ENCODE measurements at regions not wholly inside any gene's neighbourhood (a gene's known extent, or its start where the extent isn't known, plus 50 kb on each side); places are given as distances from the start of the nearest gene placed in this dataset.
"Not testable (repeated sequence)": the region's sequence is repeated elsewhere in the genome, so short reads cannot be mapped to it uniquely, and the experiment has no call there.

DNA sequence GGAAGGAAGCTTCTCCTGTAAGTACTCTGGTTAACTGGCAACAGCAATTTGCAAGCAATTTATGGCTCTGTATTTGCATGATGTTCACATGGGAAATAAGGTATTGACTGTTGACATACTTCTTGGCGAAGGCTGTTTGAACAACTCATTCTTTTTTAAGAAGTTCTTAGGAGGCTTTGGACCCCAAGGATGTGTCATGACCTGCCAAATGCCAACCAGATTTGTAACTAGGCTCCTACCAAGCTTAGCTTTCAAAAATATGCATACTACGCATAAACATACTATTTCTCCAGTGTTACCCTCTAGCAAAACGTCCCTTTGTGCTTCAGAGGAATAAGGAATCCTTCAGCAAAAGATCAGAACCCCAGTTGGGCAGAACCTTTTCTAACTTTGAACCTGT lies 165.2 kb upstream of the MSX2 start:
- H3K79me2 ChIP-seq (ENCODE audit: control insufficient read depth, insufficient read depth, low read length) = no peaks in the 10 kb centered on the region
- DNase-seq = no peak
- no peak overlapping the region for H2BK120ac ChIP-seq (ENCODE audit: low read depth, low read length)
- H4K8ac ChIP-seq (ENCODE audit: low read depth, low read length) = no peak overlapping the region
- no peaks in the 10 kb centered on the region for H3K36me3 ChIP-seq (ENCODE audit: control insufficient read depth, insufficient read depth, low read length)
- no peak overlapping the region for H3K56ac ChIP-seq (ENCODE audit: low read length)
- no peak overlapping the region for H3K18ac ChIP-seq (ENCODE audit: low read length)
- no peak overlapping the region for H3K9ac ChIP-seq (ENCODE audit: low read length)
- H3K27me3 ChIP-seq (ENCODE audit: insufficient read depth, low read length, poor library complexity) = no peaks in the 10 kb centered on the region
- no peak overlapping the region for H3K23ac ChIP-seq (ENCODE audit: low read length)
- no CpG with 5 or more reads among the region's 3 CpGs for WGBS (ENCODE audit: extremely low coverage, insufficient coverage, low lambda C conversion rate)
- no peak overlapping the region for H4K5ac ChIP-seq (ENCODE audit: low read length)
- no peaks in the 10 kb centered on the region for H3K79me1 ChIP-seq (ENCODE audit: low read length)
- no peak overlapping the region for H2AK5ac ChIP-seq (ENCODE audit: low read length)
- H2BK15ac ChIP-seq (replicated peaks; ENCODE audit: low read depth) = no peak overlapping the region
- H3K4me2 ChIP-seq (ENCODE audit: low read length) = no peak overlapping the region
- no peak overlapping the region for H3K4ac ChIP-seq (ENCODE audit: low read depth, low read length)
- H3K27ac ChIP-seq (ENCODE audit: low read depth, low read length) = no peak overlapping the region
- no peaks in the 10 kb centered on the region for H3K4me1 ChIP-seq (ENCODE audit: control insufficient read depth, low read depth, low read length)
- H2BK5ac ChIP-seq (ENCODE audit: low read length) = no peak overlapping the region
- no peak overlapping the region for H3K4me3 ChIP-seq (ENCODE audit: low read length)

DNA sequence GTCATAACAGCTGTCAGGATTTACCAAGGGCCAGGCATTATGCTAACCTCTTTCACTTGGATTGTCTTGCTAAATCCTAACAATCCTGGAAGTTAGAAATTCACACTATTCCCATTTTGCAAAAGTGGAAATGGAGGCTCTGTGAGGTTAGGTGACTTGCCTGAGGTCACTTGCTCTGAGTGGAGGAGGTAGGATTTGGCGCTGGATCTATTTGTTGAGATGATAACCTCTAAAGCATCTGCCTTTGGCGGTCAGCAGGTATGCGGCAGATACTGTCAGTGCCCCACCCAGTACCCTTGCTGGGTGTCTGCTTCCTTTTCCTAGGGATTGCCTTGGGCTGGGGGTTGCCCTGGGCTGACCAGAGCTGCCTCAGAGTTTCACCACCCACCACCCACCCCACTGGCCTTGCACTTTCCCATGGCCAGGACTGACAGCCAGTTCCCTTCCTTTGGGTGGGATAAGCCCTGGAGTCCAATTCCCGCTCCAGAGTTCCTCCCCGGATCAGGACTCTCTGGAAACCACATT lies 164.8 kb upstream of the MSX2 start:
- no peak overlapping the region for H3K4me3 ChIP-seq (ENCODE audit: low read length)
- no peak overlapping the region for H3K4ac ChIP-seq (ENCODE audit: low read depth, low read length)
- no peaks in the 10 kb centered on the region for H3K79me1 ChIP-seq (ENCODE audit: low read length)
- H3K18ac ChIP-seq (ENCODE audit: low read length) = no peak overlapping the region
- no peaks in the 10 kb centered on the region for H3K79me2 ChIP-seq (ENCODE audit: control insufficient read depth, insufficient read depth, low read length)
- no CpG with 5 or more reads among the region's 5 CpGs for WGBS (ENCODE audit: extremely low coverage, insufficient coverage, low lambda C conversion rate)
- H2BK120ac ChIP-seq (ENCODE audit: low read depth, low read length) = no peak overlapping the region
- no peak overlapping the region for H2BK15ac ChIP-seq (replicated peaks; ENCODE audit: low read depth)
- no peak overlapping the region for H2BK5ac ChIP-seq (ENCODE audit: low read length)
- no peak overlapping the region for H3K9ac ChIP-seq (ENCODE audit: low read length)
- H4K5ac ChIP-seq (ENCODE audit: low read length) = no peak overlapping the region
- H3K23ac ChIP-seq (ENCODE audit: low read length) = no peak overlapping the region
- H3K4me2 ChIP-seq (ENCODE audit: low read length) = no peak overlapping the region
- no peaks in the 10 kb centered on the region for H3K36me3 ChIP-seq (ENCODE audit: control insufficient read depth, insufficient read depth, low read length)
- H3K27ac ChIP-seq (ENCODE audit: low read depth, low read length) = no peak overlapping the region
- no peaks in the 10 kb centered on the region for H3K27me3 ChIP-seq (ENCODE audit: insufficient read depth, low read length, poor library complexity)
- H2AK5ac ChIP-seq (ENCODE audit: low read length) = no peak overlapping the region
- H4K8ac ChIP-seq (ENCODE audit: low read depth, low read length) = no peak overlapping the region
- no peak for DNase-seq
- H3K56ac ChIP-seq (ENCODE audit: low read length) = no peak overlapping the region
- no peaks in the 10 kb centered on the region for H3K4me1 ChIP-seq (ENCODE audit: control insufficient read depth, low read depth, low read length)

DNA sequence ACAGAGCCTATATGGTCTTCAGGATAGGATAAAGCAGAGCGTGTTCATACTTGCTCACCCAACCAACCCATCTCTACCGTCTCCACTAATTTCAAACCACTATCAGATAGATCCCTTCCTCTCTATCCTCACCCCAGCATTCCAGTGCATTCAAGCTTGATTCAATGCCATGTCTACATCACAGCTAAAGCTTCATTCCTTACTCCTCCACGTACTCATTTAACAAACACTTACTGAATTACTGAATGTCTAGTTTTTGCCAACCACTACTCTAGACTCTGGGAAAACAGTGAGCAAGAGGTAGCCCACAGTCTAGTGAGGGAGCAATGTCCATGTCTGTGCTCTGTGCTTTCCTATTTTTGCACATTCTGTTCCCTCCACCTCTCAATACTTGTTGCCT lies 163.5 kb upstream of the MSX2 start:
- H3K36me3 ChIP-seq (ENCODE audit: control insufficient read depth, insufficient read depth, low read length) = no peaks in the 10 kb centered on the region

DNA sequence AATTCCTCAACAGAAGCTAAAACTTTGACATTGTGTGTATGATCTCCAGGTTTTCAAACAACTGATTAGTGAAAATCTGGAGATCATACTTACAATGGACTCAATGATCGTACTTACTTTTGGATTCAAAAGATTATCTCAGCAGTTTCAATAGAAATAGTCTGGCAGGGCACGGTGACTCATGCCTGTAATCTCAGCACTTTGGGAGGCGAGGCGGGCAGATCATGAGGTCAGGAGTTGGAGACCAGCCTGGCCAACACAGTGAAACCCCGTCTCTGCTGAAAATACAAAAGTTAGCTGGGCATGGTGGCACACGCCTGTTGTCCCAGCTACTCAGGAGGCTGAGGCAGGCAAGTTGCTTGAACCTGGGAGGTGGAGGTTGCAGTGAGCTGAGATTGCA lies 161.3 kb upstream of the MSX2 start:
- H3K4ac ChIP-seq (ENCODE audit: low read depth, low read length); H3K23ac ChIP-seq (ENCODE audit: low read length); H3K36me3 ChIP-seq (ENCODE audit: control insufficient read depth, insufficient read depth, low read length); H3K27ac ChIP-seq (ENCODE audit: low read depth, low read length); H3K18ac ChIP-seq (ENCODE audit: low read length); H3K9ac ChIP-seq (ENCODE audit: low read length); H4K5ac ChIP-seq (ENCODE audit: low read length); H3K79me2 ChIP-seq (ENCODE audit: control insufficient read depth, insufficient read depth, low read length); H4K8ac ChIP-seq (ENCODE audit: low read depth, low read length); DNase-seq; H3K27me3 ChIP-seq (ENCODE audit: insufficient read depth, low read length, poor library complexity); H2BK15ac ChIP-seq (replicated peaks; ENCODE audit: low read depth); H3K56ac ChIP-seq (ENCODE audit: low read length); H3K4me2 ChIP-seq (ENCODE audit: low read length); H3K79me1 ChIP-seq (ENCODE audit: low read length); H2AK5ac ChIP-seq (ENCODE audit: low read length); H2BK5ac ChIP-seq (ENCODE audit: low read length); H2BK120ac ChIP-seq (ENCODE audit: low read depth, low read length); H3K4me1 ChIP-seq (ENCODE audit: control insufficient read depth, low read depth, low read length); H3K4me3 ChIP-seq (ENCODE audit: low read length): not testable (repeated sequence)
- no CpG with 5 or more reads among the region's 6 CpGs for WGBS (ENCODE audit: extremely low coverage, insufficient coverage, low lambda C conversion rate)

More for the DNA sequence above, 163.5 kb upstream of the MSX2 start:
- Histone ChIP-seq H2BK15ac (replicated peaks; ENCODE audit: low read depth) (no peak overlapping the region), H3K23ac (ENCODE audit: low read length) (no peak overlapping the region), H3K4me1 (ENCODE audit: control insufficient read depth, low read depth, low read length) (no peaks in the 10 kb centered on the region), H2BK120ac (ENCODE audit: low read depth, low read length) (no peak overlapping the region), H4K5ac (ENCODE audit: low read length) (no peak overlapping the region), H3K4ac (ENCODE audit: low read depth, low read length) (no peak overlapping the region), H3K56ac (ENCODE audit: low read length) (no peak overlapping the region), H3K4me2 (ENCODE audit: low read length) (no peak overlapping the region), H3K9ac (ENCODE audit: low read length) (no peak overlapping the region), H3K79me1 (ENCODE audit: low read length) (no peaks in the 10 kb centered on the region), H3K18ac (ENCODE audit: low read length) (no peak overlapping the region), H4K8ac (ENCODE audit: low read depth, low read length) (no peak overlapping the region), H3K27ac (ENCODE audit: low read depth, low read length) (no peak overlapping the region), H3K4me3 (ENCODE audit: low read length) (no peak overlapping the region), H2AK5ac (ENCODE audit: low read length) (no peak overlapping the region), H3K27me3 (ENCODE audit: insufficient read depth, low read length, poor library complexity) (no peaks in the 10 kb centered on the region), H3K79me2 (ENCODE audit: control insufficient read depth, insufficient read depth, low read length) (no peaks in the 10 kb centered on the region), H2BK5ac (ENCODE audit: low read length) (no peak overlapping the region)
- no peak for DNase-seq
- no CpG with 5 or more reads among the region's 3 CpGs for WGBS (ENCODE audit: extremely low coverage, insufficient coverage, low lambda C conversion rate)

DNA sequence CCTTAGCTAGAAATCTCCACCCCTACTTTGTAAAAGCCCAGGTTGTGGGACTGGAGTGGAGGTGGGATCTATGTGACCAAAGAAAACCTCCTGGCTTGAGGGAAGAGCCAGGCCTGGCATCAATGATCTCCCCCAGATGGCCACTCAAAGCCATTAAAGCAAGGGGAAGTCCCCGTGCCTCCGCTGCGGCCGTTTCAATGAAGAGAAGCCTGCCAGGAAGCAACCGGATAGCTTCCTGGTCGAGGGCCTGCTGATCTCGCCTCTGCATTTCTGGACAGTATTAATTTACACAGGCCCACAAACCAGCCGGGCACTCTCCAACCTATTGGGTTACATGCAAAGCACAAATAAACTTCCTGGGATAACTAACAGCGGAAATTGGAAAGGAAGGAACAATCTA lies 160.5 kb upstream of the MSX2 start:
- Histone ChIP-seq H3K79me1 (ENCODE audit: low read length) (no peaks in the 10 kb centered on the region), H2AK5ac (ENCODE audit: low read length) (no peak overlapping the region), H3K9ac (ENCODE audit: low read length) (no peak overlapping the region), H2BK120ac (ENCODE audit: low read depth, low read length) (no peak overlapping the region), H3K27ac (ENCODE audit: low read depth, low read length) (no peak overlapping the region), H2BK15ac (replicated peaks; ENCODE audit: low read depth) (no peak overlapping the region), H3K18ac (ENCODE audit: low read length) (no peak overlapping the region), H4K5ac (ENCODE audit: low read length) (no peak overlapping the region), H3K4me2 (ENCODE audit: low read length) (no peak overlapping the region), H3K23ac (ENCODE audit: low read length) (no peak overlapping the region), H3K56ac (ENCODE audit: low read length) (no peak overlapping the region), H4K8ac (ENCODE audit: low read depth, low read length) (no peak overlapping the region), H3K4me3 (ENCODE audit: low read length) (no peak overlapping the region), H3K79me2 (ENCODE audit: control insufficient read depth, insufficient read depth, low read length) (no peaks in the 10 kb centered on the region), H3K36me3 (ENCODE audit: control insufficient read depth, insufficient read depth, low read length) (no peaks in the 10 kb centered on the region), H3K4ac (ENCODE audit: low read depth, low read length) (no peak overlapping the region), H2BK5ac (ENCODE audit: low read length) (no peak overlapping the region), H3K27me3 (ENCODE audit: insufficient read depth, low read length, poor library complexity) (no peaks in the 10 kb centered on the region), H3K4me1 (ENCODE audit: control insufficient read depth, low read depth, low read length) (no peaks in the 10 kb centered on the region)
- DNase-seq = no peak
- no CpG with 5 or more reads among the region's 9 CpGs for WGBS (ENCODE audit: extremely low coverage, insufficient coverage, low lambda C conversion rate)

DNA sequence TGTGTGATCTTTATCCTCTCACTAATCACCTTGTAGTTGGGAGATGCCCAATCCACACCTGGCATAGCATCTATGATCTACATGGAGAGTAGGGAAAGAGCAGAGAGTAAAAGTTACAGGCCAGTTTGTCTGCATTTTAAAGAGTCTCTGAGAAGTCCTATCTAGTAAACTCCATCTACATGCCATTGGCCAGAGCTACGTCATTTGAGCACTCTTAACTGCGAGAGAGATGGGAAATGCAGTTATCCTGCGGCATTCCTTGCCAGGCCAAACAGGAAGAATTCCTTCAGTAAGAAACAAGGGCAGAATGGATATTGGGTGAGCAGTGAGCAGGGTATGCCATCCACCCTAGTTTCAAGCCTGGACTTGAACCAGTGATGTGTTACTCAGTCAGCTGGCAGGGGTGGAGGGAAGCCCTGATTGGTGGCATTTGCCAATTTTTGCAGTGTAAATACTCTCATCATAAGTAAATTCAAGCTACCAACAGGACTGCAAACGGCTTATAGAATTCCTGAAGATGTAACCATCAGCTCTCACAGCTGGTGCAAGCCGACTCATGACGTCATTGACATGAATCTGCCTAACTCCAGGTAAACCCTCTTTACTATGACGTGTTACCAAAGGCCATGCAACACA lies 156.8 kb upstream of the MSX2 start:
- DNase-seq = no peak
- Histone ChIP-seq H3K4ac (ENCODE audit: low read depth, low read length) (no peak overlapping the region), H3K4me2 (ENCODE audit: low read length) (no peak overlapping the region), H3K4me3 (ENCODE audit: low read length) (no peak overlapping the region), H3K27ac (ENCODE audit: low read depth, low read length) (no peak overlapping the region), H3K79me1 (ENCODE audit: low read length) (no peaks in the 10 kb centered on the region), H3K23ac (ENCODE audit: low read length) (no peak overlapping the region), H3K9ac (ENCODE audit: low read length) (no peak overlapping the region), H3K56ac (ENCODE audit: low read length) (no peak overlapping the region), H3K79me2 (ENCODE audit: control insufficient read depth, insufficient read depth, low read length) (no peaks in the 10 kb centered on the region), H3K18ac (ENCODE audit: low read length) (no peak overlapping the region), H3K36me3 (ENCODE audit: control insufficient read depth, insufficient read depth, low read length) (no peaks in the 10 kb centered on the region), H4K5ac (ENCODE audit: low read length) (no peak overlapping the region), H2AK5ac (ENCODE audit: low read length) (no peak overlapping the region), H3K4me1 (ENCODE audit: control insufficient read depth, low read depth, low read length) (peaks cover 11% of the 10 kb centered on the region), H2BK15ac (replicated peaks; ENCODE audit: low read depth) (no peak overlapping the region), H2BK120ac (ENCODE audit: low read depth, low read length) (no peak overlapping the region), H4K8ac (ENCODE audit: low read depth, low read length) (no peak overlapping the region), H2BK5ac (ENCODE audit: low read length) (no peak overlapping the region), H3K27me3 (ENCODE audit: insufficient read depth, low read length, poor library complexity) (no peaks in the 10 kb centered on the region)
- WGBS (ENCODE audit: extremely low coverage, insufficient coverage, low lambda C conversion rate) = no CpG with 5 or more reads among the region's 7 CpGs
